Suprapubic skin (tissue), 4 donors: ENCODE measurements at regions not wholly inside any gene's neighbourhood (a gene's known extent, or its start where the extent isn't known, plus 50 kb on each side); places are given as distances from the start of the nearest gene placed in this dataset.

Source experiments
- DNase-seq, 2 donors: peaks; one replicate each; pipeline ENCODE4 v3.0.0-alpha.2; 2019; ENCODE audit warnings: low spot score in 2 of 2
- H3K27ac ChIP-seq: fragments of 200-600 bp; sonication (generic); one replicate; pipeline ENCODE4 v1.5.1; 2019
- H3K27me3 ChIP-seq: fragments of 200-600 bp; sonication (generic); one replicate; pipeline ENCODE4 v1.5.1; 2019
- H3K36me3 ChIP-seq: fragments of 200-600 bp; sonication (generic); one replicate; pipeline ENCODE4 v1.5.1; 2019
- H3K4me1 ChIP-seq: fragments of 200-600 bp; sonication (generic); one replicate; pipeline ENCODE4 v1.5.1; 2019
- H3K4me3 ChIP-seq: fragments of 200-600 bp; sonication (generic); one replicate; pipeline ENCODE4 v1.5.1; 2019; ENCODE audit warnings: mild to moderate bottlenecking
- H3K9me3 ChIP-seq: fragments of 200-600 bp; sonication (generic); one replicate; pipeline ENCODE4 v1.5.1; 2019
- CTCF ChIP-seq, 2 donors: fragments of 200-600 bp in 1 of 2; fragments of 450-650 bp in 1 of 2; sonication (generic) in 1 of 2; IDR thresholded peaks; one replicate each; pipeline ENCODE4 v1.5.1; 2016 to 2019; ENCODE audit warnings: antibody characterized with exemption in 2 of 2, mild to moderate bottlenecking in 1 of 2, moderate library complexity in 1 of 2
- EP300 ChIP-seq: sonication (generic); formaldehyde crosslinking; IDR thresholded peaks from one replicate; pipeline ENCODE4 v1.6.1; 2017; ENCODE audit warnings: antibody characterized with exemption
- POLR2A ChIP-seq, 2 donors: fragments of 450-650 bp; IDR thresholded peaks; one replicate each; pipeline ENCODE4 v1.6.1; 2017; ENCODE audit warnings: antibody characterized with exemption in 2 of 2, mild to moderate bottlenecking in 2 of 2, moderate library complexity in 2 of 2
- POLR2AphosphoS5 ChIP-seq, 3 donors: sonication (generic); formaldehyde crosslinking; IDR thresholded peaks; one replicate each; pipeline ENCODE4 v1.6.1; 2017; ENCODE audit warnings: antibody characterized with exemption in 3 of 3
- WGBS: methylation state at CpG from one replicate; pipeline ENCODE4 v1.1.5; 2018; 5-methylcytosine and 5-hydroxymethylcytosine counted together

GRCh38 chr10:117651121-117651520 is 108.6 kb downstream of the EMX2 start:
- H3K36me3 ChIP-seq: no peaks in the 10 kb centered on the region
- peaks cover 5% of the 10 kb centered on the region for H3K4me1 ChIP-seq
- TF ChIP-seq EP300 (no peak), POLR2AphosphoS5 (IDR thresholded peaks at IDR 0.05) (no peak), CTCF (IDR thresholded peaks at IDR 0.05) (no peak), POLR2A (IDR thresholded peaks at IDR 0.05) (no peak)
- no peak overlapping the region for H3K4me3 ChIP-seq
- DNase-seq: no peak
- no peaks in the 10 kb centered on the region for H3K27me3 ChIP-seq
- WGBS: 90% methylated on average over 5 of the region's 5 CpGs
- H3K27ac ChIP-seq: no peak overlapping the region
- no peaks in the 10 kb centered on the region for H3K9me3 ChIP-seq

GRCh38 chr10:117652228-117653169 is 110.0 kb downstream of the EMX2 start:
- 95% methylated on average over 3 of the region's 3 CpGs for WGBS
- no peak for DNase-seq
- H3K27ac ChIP-seq: no peak overlapping the region
- no peaks in the 10 kb centered on the region for H3K9me3 ChIP-seq
- H3K36me3 ChIP-seq: no peaks in the 10 kb centered on the region
- TF ChIP-seq POLR2AphosphoS5 (IDR thresholded peaks at IDR 0.05) (no peak), POLR2A (IDR thresholded peaks at IDR 0.05) (no peak), CTCF (IDR thresholded peaks at IDR 0.05) (no peak), EP300 (no peak)
- H3K27me3 ChIP-seq: no peaks in the 10 kb centered on the region
- H3K4me1 ChIP-seq: peaks cover 5% of the 10 kb centered on the region
- no peak overlapping the region for H3K4me3 ChIP-seq

- H3K9me3 ChIP-seq: no peaks in the 10 kb centered on the region
- peaks cover 5% of the 10 kb centered on the region for H3K4me1 ChIP-seq
- no peak for DNase-seq
- no peaks in the 10 kb centered on the region for H3K27me3 ChIP-seq
- no peaks in the 10 kb centered on the region for H3K36me3 ChIP-seq
- no peak overlapping the region for H3K27ac ChIP-seq
- no peak overlapping the region for H3K4me3 ChIP-seq
- TF ChIP-seq EP300: no peak
- no peak for TF ChIP-seq POLR2AphosphoS5 (IDR thresholded peaks at IDR 0.05)
- TF ChIP-seq CTCF (IDR thresholded peaks at IDR 0.05): no peak
- no peak for TF ChIP-seq POLR2A (IDR thresholded peaks at IDR 0.05)
These were observed 110.6 kb downstream of the EMX2 start for GRCh38 chr10:117653170-117653515.

GRCh38 chr10:117654105-117654504 is 111.6 kb downstream of the EMX2 start:
- no peak for DNase-seq
- H3K36me3 ChIP-seq: no peaks in the 10 kb centered on the region
- TF ChIP-seq EP300 (no peak), POLR2AphosphoS5 (IDR thresholded peaks at IDR 0.05) (no peak), POLR2A (IDR thresholded peaks at IDR 0.05) (no peak), CTCF (IDR thresholded peaks at IDR 0.05) (no peak)

GRCh38 chr10:117656385-117657367 is 114.1 kb downstream of the EMX2 start:
- Histone ChIP-seq H3K36me3 (no peaks in the 10 kb centered on the region), H3K4me1 (peaks cover 5% of the 10 kb centered on the region), H3K27ac (no peak overlapping the region), H3K27me3 (no peaks in the 10 kb centered on the region), H3K9me3 (no peaks in the 10 kb centered on the region), H3K4me3 (no peak overlapping the region)
- WGBS: 89% methylated on average over 7 of the region's 7 CpGs
- TF ChIP-seq EP300: no peak
- no peak for DNase-seq

More at GRCh38 chr10:117654105-117654504, 111.6 kb downstream of the EMX2 start:
- no peak overlapping the region for H3K27ac ChIP-seq
- no peaks in the 10 kb centered on the region for H3K9me3 ChIP-seq
- no peaks in the 10 kb centered on the region for H3K27me3 ChIP-seq
- H3K4me3 ChIP-seq: no peak overlapping the region
- peaks cover 5% of the 10 kb centered on the region for H3K4me1 ChIP-seq
